NT2/D1 (cell line): ENCODE measurements at regions not wholly inside any gene's neighbourhood (a gene's known extent, or its start where the extent isn't known, plus 50 kb on each side); places are given as distances from the start of the nearest gene placed in this dataset.

Experiments
- DNase-seq: peaks from one replicate; pipeline ENCODE4 v3.0.0-alpha.2; 2011; ENCODE audit warnings: low read depth, low spot score
- H3K27me3 ChIP-seq: 2 replicates; pipeline ENCODE4 v1.6.0; 2011; ENCODE audit warnings: mild to moderate bottlenecking; ENCODE audit not compliant: insufficient read length, insufficient read depth
- H3K36me3 ChIP-seq: 2 replicates; pipeline ENCODE4 v1.6.1; 2011; ENCODE audit warnings: mild to moderate bottlenecking, low read length, mixed read lengths; ENCODE audit not compliant: insufficient read depth, insufficient read length
- H3K4me1 ChIP-seq: 2 replicates; pipeline ENCODE4 v1.5.1; 2011; ENCODE audit not compliant: insufficient read depth, insufficient read length
- H3K4me3 ChIP-seq: 2 replicates; pipeline ENCODE4 v1.5.1; 2011; ENCODE audit warnings: low read depth; ENCODE audit not compliant: insufficient read length
- H3K9ac ChIP-seq: 2 replicates; pipeline ENCODE4 v1.6.0; 2011; ENCODE audit warnings: low read depth; ENCODE audit not compliant: insufficient read length
- H3K9me3 ChIP-seq: 2 replicates; pipeline ENCODE4 v1.5.1; 2011; ENCODE audit warnings: mild to moderate bottlenecking, low read length; ENCODE audit not compliant: insufficient read depth
- SUZ12 ChIP-seq: IDR thresholded peaks from 2 replicates; pipeline ENCODE4 v1.6.1; 2011; ENCODE audit not compliant: insufficient read length, insufficient read depth; ENCODE audit errors: extremely low read depth
- YY1 ChIP-seq: IDR thresholded peaks from 2 replicates; pipeline ENCODE4 v1.6.1; 2011; ENCODE audit not compliant: insufficient read length, insufficient read depth
- ZNF274 ChIP-seq: IDR thresholded peaks from 2 replicates; pipeline ENCODE4 v1.6.1; 2011; ENCODE audit warnings: mild to moderate bottlenecking, low read depth, low read length

GRCh38 chr2:150903055-150903454 lies 358.6 kb downstream of the RBM43 start:
- no peak for TF ChIP-seq ZNF274
- no peak for TF ChIP-seq YY1
- no peak for TF ChIP-seq SUZ12
- Histone ChIP-seq H3K4me1 (no peaks in the 10 kb centered on the region), H3K9me3 (peaks cover 31% of the 10 kb centered on the region)

GRCh38 chr2:150900913-150901312 lies 360.8 kb downstream of the RBM43 start:
- DNase-seq: no peak
- H3K9ac ChIP-seq: no peak overlapping the region
- H3K27me3 ChIP-seq: no peaks in the 10 kb centered on the region
- H3K36me3 ChIP-seq: no peaks in the 10 kb centered on the region
- H3K9me3 ChIP-seq: peaks cover 34% of the 10 kb centered on the region
- H3K4me3 ChIP-seq: no peak overlapping the region
- no peak for TF ChIP-seq SUZ12
- 0 out of 2 replicates have a peak, but pooled peaks have one; percentile 15 for TF ChIP-seq ZNF274
- no peak for TF ChIP-seq YY1
- no peaks in the 10 kb centered on the region for H3K4me1 ChIP-seq

More at GRCh38 chr2:150903055-150903454, 358.6 kb downstream of the RBM43 start:
- no peak overlapping the region for H3K9ac ChIP-seq
- no peak for DNase-seq
- no peak overlapping the region for H3K4me3 ChIP-seq
- H3K27me3 ChIP-seq: no peaks in the 10 kb centered on the region
- no peaks in the 10 kb centered on the region for H3K36me3 ChIP-seq

- Histone ChIP-seq H3K36me3 (no peaks in the 10 kb centered on the region), H3K9ac (no peak overlapping the region), H3K27me3 (no peaks in the 10 kb centered on the region), H3K4me1 (no peaks in the 10 kb centered on the region), H3K9me3 (peaks cover 21% of the 10 kb centered on the region), H3K4me3 (no peak overlapping the region)
- no peak for DNase-seq
- no peak for TF ChIP-seq ZNF274
- TF ChIP-seq YY1: no peak
- no peak for TF ChIP-seq SUZ12
These were observed 365.7 kb downstream of the RBM43 start for GRCh38 chr2:150895968-150896367.

- H3K4me3 ChIP-seq: no peak overlapping the region
- H3K9me3 ChIP-seq: no peaks in the 10 kb centered on the region
- no peaks in the 10 kb centered on the region for H3K36me3 ChIP-seq
- TF ChIP-seq ZNF274: no peak
- no peak for TF ChIP-seq YY1
- TF ChIP-seq SUZ12: no peak
- no peak overlapping the region for H3K9ac ChIP-seq
- no peak for DNase-seq
- H3K4me1 ChIP-seq: no peaks in the 10 kb centered on the region
- no peaks in the 10 kb centered on the region for H3K27me3 ChIP-seq
These were observed 372.5 kb downstream of the RBM43 start for GRCh38 chr2:150889141-150889540.

GRCh38 chr2:150888337-150888736 lies 373.3 kb downstream of the RBM43 start:
- no peak for TF ChIP-seq ZNF274
- no peak for TF ChIP-seq YY1
- no peak for TF ChIP-seq SUZ12
- DNase-seq: no peak

GRCh38 chr2:150887926-150888325 lies 373.7 kb downstream of the RBM43 start:
- Histone ChIP-seq H3K36me3 (no peaks in the 10 kb centered on the region), H3K4me1 (no peaks in the 10 kb centered on the region), H3K27me3 (no peaks in the 10 kb centered on the region), H3K9me3 (no peaks in the 10 kb centered on the region), H3K4me3 (no peak overlapping the region), H3K9ac (no peak overlapping the region)
- DNase-seq: no peak
- no peak for TF ChIP-seq YY1
- TF ChIP-seq ZNF274: no peak
- no peak for TF ChIP-seq SUZ12

More at GRCh38 chr2:150888337-150888736, 373.3 kb downstream of the RBM43 start:
- Histone ChIP-seq H3K36me3 (no peaks in the 10 kb centered on the region), H3K4me3 (no peak overlapping the region), H3K27me3 (no peaks in the 10 kb centered on the region), H3K9ac (no peak overlapping the region), H3K4me1 (no peaks in the 10 kb centered on the region), H3K9me3 (no peaks in the 10 kb centered on the region)

- Histone ChIP-seq H3K27me3 (no peaks in the 10 kb centered on the region), H3K9ac (no peak overlapping the region)
- DNase-seq: no peak
These were observed 375.8 kb downstream of the RBM43 start for GRCh38 chr2:150885774-150886386.

GRCh38 chr2:150885236-150885635 lies 376.4 kb downstream of the RBM43 start:
- DNase-seq: no peak
- H3K9ac ChIP-seq: no peak overlapping the region
- H3K9me3 ChIP-seq: no peaks in the 10 kb centered on the region
- no peaks in the 10 kb centered on the region for H3K27me3 ChIP-seq
- H3K4me3 ChIP-seq: no peak overlapping the region
- TF ChIP-seq SUZ12 (no peak), YY1 (no peak), ZNF274 (no peak)
- H3K4me1 ChIP-seq: no peaks in the 10 kb centered on the region
- H3K36me3 ChIP-seq: no peaks in the 10 kb centered on the region

More at GRCh38 chr2:150885774-150886386, 375.8 kb downstream of the RBM43 start:
- TF ChIP-seq SUZ12 (no peak), ZNF274 (no peak), YY1 (no peak)
- no peak overlapping the region for H3K4me3 ChIP-seq
- H3K4me1 ChIP-seq: no peaks in the 10 kb centered on the region
- H3K36me3 ChIP-seq: no peaks in the 10 kb centered on the region
- H3K9me3 ChIP-seq: no peaks in the 10 kb centered on the region
